HepG2 (cell line): ENCODE measurements at regions not wholly inside any gene's neighbourhood (a gene's known extent, or its start where the extent isn't known, plus 50 kb on each side); places are given as distances from the start of the nearest gene placed in this dataset.
A peak's percentile ranks its signal among the peaks of the same experiment; 100 is the strongest.

Experiments
- CTCF ChIP-seq: sonication (generic); formaldehyde crosslinking; IDR thresholded peaks from 2 replicates; pipeline ENCODE4 v1.5.0; 2020; ENCODE audit warnings: mild to moderate bottlenecking, missing genetic modification reagents, moderate library complexity
- DMTF1 ChIP-seq: sonication (generic); formaldehyde crosslinking; IDR thresholded peaks from 2 replicates; pipeline ENCODE4 v1.4.0; 2020; ENCODE audit warnings: mild to moderate bottlenecking, missing genetic modification reagents
- EHMT2 ChIP-seq: fragments of 200-600 bp; sonication (generic); IDR thresholded peaks from 2 replicates; pipeline ENCODE4 v1.7.0; 2017; ENCODE audit warnings: antibody characterized with exemption, low read depth, low read length, borderline replicate concordance
- HNRNPK ChIP-seq: fragments of 200-400 bp; formaldehyde crosslinking; IDR thresholded peaks from 2 replicates; pipeline ENCODE4 v1.6.1; 2018; ENCODE audit warnings: low read length, low read depth, moderate library complexity, mild to moderate bottlenecking; ENCODE audit not compliant: poor library complexity, severe bottlenecking
- HOXD1 ChIP-seq: sonication (generic); formaldehyde crosslinking; IDR thresholded peaks from 2 replicates; pipeline ENCODE4 v1.5.0; 2020; ENCODE audit warnings: missing genetic modification reagents
- KDM6A ChIP-seq: IDR thresholded peaks from 2 replicates; pipeline ENCODE4 v1.6.1; 2016; ENCODE audit warnings: low read depth
- NBN ChIP-seq: fragments of 450-650 bp; conservative IDR thresholded peaks from 2 replicates; pipeline ENCODE4 v1.6.1; 2017
- PREB ChIP-seq: sonication (generic); formaldehyde crosslinking; IDR thresholded peaks from 2 replicates; pipeline ENCODE4 v1.4.0; 2020; ENCODE audit warnings: missing genetic modification reagents
- REPIN1 ChIP-seq: sonication (generic); formaldehyde crosslinking; IDR thresholded peaks from 2 replicates; pipeline ENCODE4 v1.8.0; 2022; ENCODE audit warnings: missing genetic modification reagents, low read depth, mild to moderate bottlenecking, borderline replicate concordance
- TBL1XR1 ChIP-seq: fragments of 150-350 bp; IDR thresholded peaks from 2 replicates; pipeline ENCODE4 v1.6.1; 2014; ENCODE audit warnings: borderline replicate concordance, low read length; ENCODE audit not compliant: partially characterized antibody
- ZNF20 ChIP-seq: sonication (generic); formaldehyde crosslinking; IDR thresholded peaks from 2 replicates; pipeline ENCODE4 v1.4.0; 2020; ENCODE audit warnings: mild to moderate bottlenecking, moderate library complexity, missing genetic modification reagents
- ZNF317 ChIP-seq: sonication (generic); formaldehyde crosslinking; IDR thresholded peaks from 2 replicates; pipeline ENCODE4 v1.5.0; 2020; ENCODE audit warnings: mild to moderate bottlenecking, missing genetic modification reagents
- ZNF446 ChIP-seq: sonication (generic); formaldehyde crosslinking; IDR thresholded peaks from 2 replicates; pipeline ENCODE4 v1.5.0; 2020; ENCODE audit warnings: mild to moderate bottlenecking, missing genetic modification reagents
- ZNF513 ChIP-seq: sonication (generic); formaldehyde crosslinking; conservative IDR thresholded peaks from 2 replicates; pipeline ENCODE4 v1.5.0; 2020; ENCODE audit warnings: missing genetic modification reagents
- ZNF569 ChIP-seq: sonication (generic); formaldehyde crosslinking; IDR thresholded peaks from 2 replicates; pipeline ENCODE4 v1.5.0; 2020; ENCODE audit warnings: mild to moderate bottlenecking, missing genetic modification reagents, moderate library complexity, borderline replicate concordance
- ZNF574 ChIP-seq: sonication (generic); formaldehyde crosslinking; IDR thresholded peaks from 2 replicates; pipeline ENCODE4 v1.4.0; 2020; ENCODE audit warnings: missing genetic modification reagents
- ZNF616 ChIP-seq: sonication (generic); formaldehyde crosslinking; IDR thresholded peaks from 2 replicates; pipeline ENCODE4 v1.5.0; 2020; ENCODE audit warnings: low read depth, mild to moderate bottlenecking, missing genetic modification reagents
- ZNF724P ChIP-seq: sonication (generic); formaldehyde crosslinking; IDR thresholded peaks from 2 replicates; pipeline ENCODE4 v1.8.0; 2022; ENCODE audit warnings: missing genetic modification reagents, borderline replicate concordance
- ZNF790 ChIP-seq: sonication (generic); formaldehyde crosslinking; IDR thresholded peaks from 2 replicates; pipeline ENCODE4 v1.8.0; 2022; ENCODE audit warnings: missing genetic modification reagents, mild to moderate bottlenecking, borderline replicate concordance
- ZSCAN30 ChIP-seq: sonication (generic); formaldehyde crosslinking; IDR thresholded peaks from 2 replicates; pipeline ENCODE4 v1.5.0; 2020; ENCODE audit warnings: mild to moderate bottlenecking, missing genetic modification reagents

GRCh38 chr6:137370871-137371633 is 123.1 kb downstream of the OLIG3 start (continued):
- TF ChIP-seq TBL1XR1 (no peak), ZNF569 (CRISPR knock-in tag) (no peak), ZNF513 (CRISPR knock-in tag) (no peak), ZNF790 (CRISPR knock-in tag) (no peak), ZNF574 (CRISPR knock-in tag) (no peak), ZNF317 (peak; percentile 73; the same call in 1 of the 2 replicates), ZNF616 (CRISPR knock-in tag) (no peak), ZNF446 (CRISPR knock-in tag) (no peak), NBN (no peak), HNRNPK (no peak), PREB (CRISPR knock-in tag) (no peak), ZSCAN30 (no peak), ZNF724P (CRISPR knock-in tag) (no peak), DMTF1 (CRISPR knock-in tag) (no peak), EHMT2 (peak; percentile 50; the same call in 1 of the 2 replicates), ZNF20 (CRISPR knock-in tag) (no peak), CTCF (CRISPR knock-in tag) (0 out of 2 replicates have a peak, but pooled peaks have one; percentile 15), KDM6A (no peak), HOXD1 (no peak), REPIN1 (CRISPR knock-in tag) (no peak)
